MM.1S (cell line): ENCODE measurements at regions not wholly inside any gene's neighbourhood (a gene's known extent, or its start where the extent isn't known, plus 50 kb on each side); places are given as distances from the start of the nearest gene placed in this dataset.
"Not testable (repeated sequence)": the region's sequence is repeated elsewhere in the genome, so short reads cannot be mapped to it uniquely, and the experiment has no call there.

Experiments
- DNase-seq: peaks from one replicate; pipeline ENCODE4 v3.0.0-alpha.2; 2015
- H2AFZ ChIP-seq: fragments of 300-600 bp; sonication (generic); 2 replicates; pipeline ENCODE4 v1.6.0; 2016; ENCODE audit warnings: antibody characterized with exemption, low read length
- H3F3A ChIP-seq: fragments of 300-600 bp; sonication (generic); 2 replicates; pipeline ENCODE4 v1.6.1; 2016; ENCODE audit warnings: mild to moderate bottlenecking, antibody characterized with exemption, low read length, moderate library complexity, mixed read lengths; ENCODE audit not compliant: insufficient read depth
- H3K27ac ChIP-seq: fragments of 300-600 bp; sonication (generic); 2 replicates; pipeline ENCODE4 v1.5.1; 2016; ENCODE audit warnings: mild to moderate bottlenecking, low read length
- H3K27me3 ChIP-seq: fragments of 300-600 bp; sonication (generic); replicated peaks from 2 replicates; pipeline ENCODE4 v1.6.0; 2016; ENCODE audit warnings: low read length; ENCODE audit not compliant: insufficient read depth
- H3K36me3 ChIP-seq: fragments of 300-600 bp; sonication (generic); replicated peaks from 2 replicates; pipeline ENCODE4 v1.6.1; 2016; ENCODE audit warnings: mild to moderate bottlenecking, low read length, mixed read lengths; ENCODE audit not compliant: insufficient read depth
- H3K4me1 ChIP-seq: fragments of 300-600 bp; sonication (generic); 2 replicates; pipeline ENCODE4 v1.6.1; 2016; ENCODE audit warnings: low read length, mixed read lengths
- H3K4me2 ChIP-seq: fragments of 300-600 bp; sonication (generic); 2 replicates; pipeline ENCODE4 v1.6.0; 2016; ENCODE audit warnings: low read depth, low read length
- H3K4me3 ChIP-seq: fragments of 300-600 bp; sonication (generic); 2 replicates; pipeline ENCODE4 v1.5.1; 2016; ENCODE audit warnings: low read length, mixed read lengths
- H3K79me2 ChIP-seq: fragments of 300-600 bp; sonication (generic); 2 replicates; pipeline ENCODE4 v1.6.1; 2016; ENCODE audit warnings: mixed run types, low read length, mixed read lengths
- H3K9ac ChIP-seq: fragments of 300-600 bp; sonication (generic); 2 replicates; pipeline ENCODE4 v1.6.1; 2016; ENCODE audit warnings: low read length, mixed read lengths
- H3K9me2 ChIP-seq: fragments of 300-600 bp; sonication (generic); replicated peaks from 2 replicates; pipeline ENCODE4 v1.6.1; 2016; ENCODE audit warnings: mild to moderate bottlenecking, low read length, mixed read lengths; ENCODE audit not compliant: insufficient read depth
- H3K9me3 ChIP-seq: fragments of 300-600 bp; sonication (generic); replicated peaks from 2 replicates; pipeline ENCODE4 v1.6.1; 2016; ENCODE audit warnings: mild to moderate bottlenecking, low read length, mixed read lengths; ENCODE audit not compliant: insufficient read depth
- H4K20me1 ChIP-seq: fragments of 300-600 bp; sonication (generic); 2 replicates; pipeline ENCODE4 v1.6.1; 2016; ENCODE audit warnings: mild to moderate bottlenecking, low read length, moderate library complexity, mixed read lengths; ENCODE audit not compliant: insufficient read depth
- EZH2 ChIP-seq: fragments of 300-600 bp; sonication (generic); optimal IDR thresholded peaks from 2 replicates; pipeline ENCODE3; 2017; ENCODE audit warnings: low read depth, mild to moderate bottlenecking, antibody characterized with exemption, low read length, mixed read lengths
- EZH2phosphoT487 ChIP-seq: fragments of 300-600 bp; sonication (generic); IDR thresholded peaks from 2 replicates; pipeline ENCODE4 v1.6.1; 2018; ENCODE audit warnings: antibody characterized with exemption, low read length
- TF ChIP-seq, protein P1 (sequence below): fragments of 300-600 bp; sonication (generic); IDR thresholded peaks from 2 replicates; pipeline ENCODE4 v1.5.1; 2016; ENCODE audit warnings: antibody characterized with exemption, low read length, mixed read lengths

GRCh38 chr12:131364903-131365820 lies 345.7 kb upstream of the SFSWAP start:
- no peaks in the 10 kb centered on the region; the same call in 1 of the 2 replicates for H3K27me3 ChIP-seq
- no peak overlapping the region for H3K27ac ChIP-seq

DNA sequence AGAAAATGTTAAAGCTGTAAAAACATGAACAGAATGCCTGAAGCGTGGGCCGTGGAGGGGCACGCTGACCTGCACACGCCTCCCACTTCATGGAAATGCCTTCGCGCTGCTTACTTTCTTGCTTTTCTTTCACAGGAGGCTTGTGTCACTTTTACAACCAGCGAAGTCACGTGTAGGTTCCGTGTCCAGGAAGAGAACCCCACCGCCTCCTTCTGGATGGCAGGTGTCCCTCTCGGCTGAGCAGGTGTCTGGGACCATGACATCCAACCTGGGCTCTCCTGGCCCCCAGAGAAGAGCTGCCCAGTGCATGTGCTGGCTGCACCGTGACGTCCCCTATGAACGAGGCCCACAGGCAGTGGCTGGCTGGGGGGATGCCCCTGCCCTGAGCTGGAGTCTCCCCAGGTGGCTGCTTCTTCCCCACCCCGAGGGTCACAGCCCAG lies 345.0 kb upstream of the SFSWAP start:
- Histone ChIP-seq H3K79me2 (no peaks in the 10 kb centered on the region), H3K4me3 (no peak overlapping the region), H2AFZ (no peak overlapping the region), H3K9me2 (no peaks in the 10 kb centered on the region), H3K4me2 (no peak overlapping the region), H4K20me1 (no peaks in the 10 kb centered on the region), H3K4me1 (no peaks in the 10 kb centered on the region), H3K9me3 (no peaks in the 10 kb centered on the region), H3K27me3 (no peaks in the 10 kb centered on the region; the same call in 1 of the 2 replicates), H3K27ac (no peak overlapping the region), H3K36me3 (no peaks in the 10 kb centered on the region), H3F3A (no peaks in the 10 kb centered on the region), H3K9ac (no peak overlapping the region)
- no peak for DNase-seq
- no peak for TF ChIP-seq EZH2phosphoT487
- TF ChIP-seq, protein P1, sequence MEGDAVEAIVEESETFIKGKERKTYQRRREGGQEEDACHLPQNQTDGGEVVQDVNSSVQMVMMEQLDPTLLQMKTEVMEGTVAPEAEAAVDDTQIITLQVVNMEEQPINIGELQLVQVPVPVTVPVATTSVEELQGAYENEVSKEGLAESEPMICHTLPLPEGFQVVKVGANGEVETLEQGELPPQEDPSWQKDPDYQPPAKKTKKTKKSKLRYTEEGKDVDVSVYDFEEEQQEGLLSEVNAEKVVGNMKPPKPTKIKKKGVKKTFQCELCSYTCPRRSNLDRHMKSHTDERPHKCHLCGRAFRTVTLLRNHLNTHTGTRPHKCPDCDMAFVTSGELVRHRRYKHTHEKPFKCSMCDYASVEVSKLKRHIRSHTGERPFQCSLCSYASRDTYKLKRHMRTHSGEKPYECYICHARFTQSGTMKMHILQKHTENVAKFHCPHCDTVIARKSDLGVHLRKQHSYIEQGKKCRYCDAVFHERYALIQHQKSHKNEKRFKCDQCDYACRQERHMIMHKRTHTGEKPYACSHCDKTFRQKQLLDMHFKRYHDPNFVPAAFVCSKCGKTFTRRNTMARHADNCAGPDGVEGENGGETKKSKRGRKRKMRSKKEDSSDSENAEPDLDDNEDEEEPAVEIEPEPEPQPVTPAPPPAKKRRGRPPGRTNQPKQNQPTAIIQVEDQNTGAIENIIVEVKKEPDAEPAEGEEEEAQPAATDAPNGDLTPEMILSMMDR = no peak

More at GRCh38 chr12:131364903-131365820, 345.7 kb upstream of the SFSWAP start:
- Histone ChIP-seq H3K9me3 (no peaks in the 10 kb centered on the region), H3F3A (no peaks in the 10 kb centered on the region), H3K9ac (no peak overlapping the region), H2AFZ (no peak overlapping the region), H4K20me1 (no peaks in the 10 kb centered on the region), H3K36me3 (no peaks in the 10 kb centered on the region), H3K9me2 (no peaks in the 10 kb centered on the region), H3K79me2 (no peaks in the 10 kb centered on the region), H3K4me2 (no peak overlapping the region), H3K4me3 (no peak overlapping the region), H3K4me1 (no peaks in the 10 kb centered on the region)
- TF ChIP-seq EZH2phosphoT487 = no peak
- TF ChIP-seq, protein P1 = no peak
- TF ChIP-seq EZH2 = no peak
- no peak for DNase-seq

- H3K9me2 ChIP-seq = no peaks in the 10 kb centered on the region
- TF ChIP-seq, protein P1 = no peak
- TF ChIP-seq EZH2 = no peak
- no peak for TF ChIP-seq EZH2phosphoT487
- no peaks in the 10 kb centered on the region for H3K36me3 ChIP-seq
- H3K27me3 ChIP-seq = no peaks in the 10 kb centered on the region; the same call in 1 of the 2 replicates
- DNase-seq = no peak
- no peaks in the 10 kb centered on the region for H4K20me1 ChIP-seq
- H3F3A ChIP-seq = no peaks in the 10 kb centered on the region
- no peak overlapping the region for H2AFZ ChIP-seq
- no peaks in the 10 kb centered on the region for H3K4me1 ChIP-seq
- no peaks in the 10 kb centered on the region for H3K79me2 ChIP-seq
- no peak overlapping the region for H3K4me3 ChIP-seq
- H3K4me2 ChIP-seq = no peak overlapping the region
- H3K27ac ChIP-seq = no peak overlapping the region
- H3K9me3 ChIP-seq = no peaks in the 10 kb centered on the region
- H3K9ac ChIP-seq = no peak overlapping the region
Measured at GRCh38 chr12:131366261-131366871, 344.5 kb upstream of the SFSWAP start.

GRCh38 chr12:131367067-131367982 lies 343.6 kb upstream of the SFSWAP start:
- not testable (repeated sequence) for H3K9me3 ChIP-seq, H2AFZ ChIP-seq, H3K4me1 ChIP-seq, H3K9ac ChIP-seq, H4K20me1 ChIP-seq, H3K4me2 ChIP-seq, H3K27me3 ChIP-seq, DNase-seq, H3K79me2 ChIP-seq, H3K27ac ChIP-seq, H3K4me3 ChIP-seq, H3K36me3 ChIP-seq, H3K9me2 ChIP-seq, H3F3A ChIP-seq
